ENCODE measurements at regions not wholly inside any gene's neighbourhood (a gene's known extent, or its start where the extent isn't known, plus 50 kb on each side); places are given as distances from the start of the nearest gene placed in this dataset.

DNA sequence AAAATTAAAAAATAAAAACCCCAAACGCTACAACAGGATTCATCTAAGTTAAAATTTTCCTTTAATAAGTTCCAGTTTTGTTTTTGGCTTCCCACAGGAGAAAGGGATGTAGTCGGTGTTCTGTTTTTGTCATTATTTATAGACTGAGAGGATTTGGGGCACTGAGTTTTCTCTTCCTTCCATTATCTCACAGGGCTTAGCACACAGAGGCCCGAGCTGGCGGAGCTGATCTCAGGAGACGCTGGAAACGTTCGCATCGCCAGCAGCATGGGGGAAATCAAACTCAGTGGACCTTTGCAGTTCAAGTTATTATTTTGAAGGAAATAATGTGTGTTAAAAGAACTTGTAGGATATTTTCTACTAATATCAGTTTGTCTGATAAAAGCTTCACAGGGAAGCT, 669.7 kb upstream of the SALL3 start:
- peaks cover 0 to 25% of the 10 kb centered on the region in 2 donors for H3K27me3 ChIP-seq
- no peak overlapping the region for H3K4me3 ChIP-seq
- no peaks in the 10 kb centered on the region for H3K9me3 ChIP-seq
- TF ChIP-seq POLR2A (IDR thresholded peaks at IDR 0.05) (no peak), POLR2AphosphoS5 (IDR thresholded peaks at IDR 0.05) (no peak)
- TF ChIP-seq, protein P1, sequence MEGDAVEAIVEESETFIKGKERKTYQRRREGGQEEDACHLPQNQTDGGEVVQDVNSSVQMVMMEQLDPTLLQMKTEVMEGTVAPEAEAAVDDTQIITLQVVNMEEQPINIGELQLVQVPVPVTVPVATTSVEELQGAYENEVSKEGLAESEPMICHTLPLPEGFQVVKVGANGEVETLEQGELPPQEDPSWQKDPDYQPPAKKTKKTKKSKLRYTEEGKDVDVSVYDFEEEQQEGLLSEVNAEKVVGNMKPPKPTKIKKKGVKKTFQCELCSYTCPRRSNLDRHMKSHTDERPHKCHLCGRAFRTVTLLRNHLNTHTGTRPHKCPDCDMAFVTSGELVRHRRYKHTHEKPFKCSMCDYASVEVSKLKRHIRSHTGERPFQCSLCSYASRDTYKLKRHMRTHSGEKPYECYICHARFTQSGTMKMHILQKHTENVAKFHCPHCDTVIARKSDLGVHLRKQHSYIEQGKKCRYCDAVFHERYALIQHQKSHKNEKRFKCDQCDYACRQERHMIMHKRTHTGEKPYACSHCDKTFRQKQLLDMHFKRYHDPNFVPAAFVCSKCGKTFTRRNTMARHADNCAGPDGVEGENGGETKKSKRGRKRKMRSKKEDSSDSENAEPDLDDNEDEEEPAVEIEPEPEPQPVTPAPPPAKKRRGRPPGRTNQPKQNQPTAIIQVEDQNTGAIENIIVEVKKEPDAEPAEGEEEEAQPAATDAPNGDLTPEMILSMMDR (IDR thresholded peaks at IDR 0.05): no peak
- no peak for DNase-seq (ENCODE audit: low spot score in 2 of 2)
- no peaks in the 10 kb centered on the region for H3K36me3 ChIP-seq
- H3K27ac ChIP-seq: no peak overlapping the region
- intact Hi-C loops (cut with DNase I; ENCODE audit: low total_unique reads): no loop called here
- H3K4me1 ChIP-seq: no peaks in the 10 kb centered on the region

- intact Hi-C loops (cut with DNase I; ENCODE audit: low total_unique reads): no loop called here
- Histone ChIP-seq H3K27ac (no peak overlapping the region), H3K27me3 (peaks cover 0 to 12% of the 10 kb centered on the region in 2 donors), H3K4me3 (no peak overlapping the region), H3K4me1 (no peaks in the 10 kb centered on the region), H3K9me3 (no peaks in the 10 kb centered on the region), H3K36me3 (no peaks in the 10 kb centered on the region)
- TF ChIP-seq, protein P1 (IDR thresholded peaks at IDR 0.05): no peak
- TF ChIP-seq POLR2AphosphoS5 (IDR thresholded peaks at IDR 0.05) (no peak), POLR2A (IDR thresholded peaks at IDR 0.05) (no peak)
- DNase-seq (ENCODE audit: low spot score in 2 of 2): no peak
Observed at GRCh38 chr18:78319264-78319663, 660.4 kb upstream of the SALL3 start.

- H3K36me3 ChIP-seq: no peaks in the 10 kb centered on the region
- no peaks in the 10 kb centered on the region for H3K9me3 ChIP-seq
- intact Hi-C loops (cut with DNase I; ENCODE audit: low total_unique reads): no loop called here
- no peak overlapping the region for H3K27ac ChIP-seq
- H3K4me1 ChIP-seq: no peaks in the 10 kb centered on the region
- DNase-seq (ENCODE audit: low spot score in 2 of 2): no peak
- no peak overlapping the region for H3K4me3 ChIP-seq
- no peak for TF ChIP-seq POLR2A (IDR thresholded peaks at IDR 0.05)
- TF ChIP-seq POLR2AphosphoS5 (IDR thresholded peaks at IDR 0.05): no peak
- TF ChIP-seq, protein P1 (IDR thresholded peaks at IDR 0.05): no peak
- peaks cover 0 to 12% of the 10 kb centered on the region in 2 donors for H3K27me3 ChIP-seq
Observed at GRCh38 chr18:78319961-78320360, 659.7 kb upstream of the SALL3 start.

- DNase-seq (ENCODE audit: low spot score in 2 of 2): no peak
- no peaks in the 10 kb centered on the region for H3K36me3 ChIP-seq
- H3K27ac ChIP-seq: no peak overlapping the region
- intact Hi-C loops (cut with DNase I; ENCODE audit: low total_unique reads): no loop called here
- H3K4me1 ChIP-seq: no peaks in the 10 kb centered on the region
- peaks cover 0 to 12% of the 10 kb centered on the region in 2 donors for H3K27me3 ChIP-seq
- no peak overlapping the region for H3K4me3 ChIP-seq
- no peaks in the 10 kb centered on the region for H3K9me3 ChIP-seq
- TF ChIP-seq POLR2AphosphoS5 (IDR thresholded peaks at IDR 0.05) (no peak), POLR2A (IDR thresholded peaks at IDR 0.05) (no peak)
- TF ChIP-seq, protein P1 (IDR thresholded peaks at IDR 0.05): no peak
Observed at GRCh38 chr18:78321402-78321801, 658.2 kb upstream of the SALL3 start.

GRCh38 chr18:78323453-78324197, 656.0 kb upstream of the SALL3 start:
- H3K4me1 ChIP-seq: no peaks in the 10 kb centered on the region
- DNase-seq (ENCODE audit: low spot score in 2 of 2): no peak
- H3K36me3 ChIP-seq: no peaks in the 10 kb centered on the region
- H3K27me3 ChIP-seq: peaks cover 0 to 12% of the 10 kb centered on the region in 2 donors
- no peak for TF ChIP-seq POLR2A (IDR thresholded peaks at IDR 0.05)
- no peak for TF ChIP-seq POLR2AphosphoS5 (IDR thresholded peaks at IDR 0.05)
- TF ChIP-seq, protein P1 (IDR thresholded peaks at IDR 0.05): no peak
- H3K4me3 ChIP-seq: no peak overlapping the region
- no peak overlapping the region for H3K27ac ChIP-seq
- intact Hi-C loops (cut with DNase I; ENCODE audit: low total_unique reads): no loop called here
- no peaks in the 10 kb centered on the region for H3K9me3 ChIP-seq
